Posterior cingulate gyrus (tissue), 11 donors: ENCODE measurements at regions not wholly inside any gene's neighbourhood (a gene's known extent, or its start where the extent isn't known, plus 50 kb on each side); places are given as distances from the start of the nearest gene placed in this dataset.
A peak's percentile ranks its signal among the peaks of the same experiment; 100 is the strongest.
"Not testable (repeated sequence)": the region's sequence is repeated elsewhere in the genome, so short reads cannot be mapped to it uniquely, and the experiment has no call there.

Experiments used
- DNase-seq, 10 donors: peaks; one replicate each; pipeline versions ENCODE4 v3.0.0 to v3.0.0-alpha.2; 2020 to 2021; ENCODE audit warnings: mixed read lengths in 3 of 10
- intact Hi-C: fragments of 100-400 bp; cut with DNase I; formaldehyde crosslinking; loops from one replicate; pipeline ENCODE4 v1.15.1; 2023

DNA sequence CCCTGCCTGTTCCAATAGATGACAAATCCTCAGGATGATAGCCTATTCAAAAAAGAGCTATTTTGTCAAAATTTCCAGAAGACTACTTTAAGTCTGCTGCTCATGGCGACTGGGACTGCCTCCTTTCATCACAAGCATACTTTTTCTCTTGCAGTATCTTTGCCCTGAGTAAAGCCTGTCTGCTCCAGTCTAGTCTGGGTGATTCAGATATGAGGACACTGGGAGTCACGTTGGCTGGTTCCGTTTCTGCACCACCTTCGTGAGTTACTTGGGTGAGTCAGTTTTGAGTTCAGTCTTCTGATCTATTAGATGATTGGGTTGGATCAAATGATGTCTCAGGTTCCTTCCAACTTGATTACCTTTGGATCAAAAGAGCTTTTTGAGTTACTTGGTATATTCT is 301.3 kb upstream of the STXBP6 start:
- DNase-seq: peak in 1 of 10 donors; percentile 40
- intact Hi-C loops: no loop called here

DNA sequence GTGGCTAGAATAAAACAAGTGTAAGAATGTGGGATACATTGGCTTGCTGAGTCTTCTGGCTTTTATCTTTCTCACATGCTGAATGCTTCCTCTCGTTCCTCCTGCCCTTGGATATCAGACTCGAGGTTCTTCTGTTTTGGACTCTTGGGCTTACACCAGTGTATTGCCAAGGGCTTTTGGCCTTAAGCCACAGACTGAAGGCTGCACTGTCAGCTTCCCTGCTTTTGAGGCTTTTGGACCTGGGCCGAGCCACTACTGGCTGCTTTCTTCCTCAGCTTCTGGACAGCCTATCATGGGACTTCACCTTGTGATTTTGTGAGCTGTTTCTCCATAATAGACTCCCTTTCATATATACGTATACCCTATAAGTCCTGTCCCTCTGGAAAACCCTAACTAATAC is 300.9 kb upstream of the STXBP6 start:
- intact Hi-C loops: no loop called here
- DNase-seq: peak in 1 of 10 donors; percentile 36

DNA sequence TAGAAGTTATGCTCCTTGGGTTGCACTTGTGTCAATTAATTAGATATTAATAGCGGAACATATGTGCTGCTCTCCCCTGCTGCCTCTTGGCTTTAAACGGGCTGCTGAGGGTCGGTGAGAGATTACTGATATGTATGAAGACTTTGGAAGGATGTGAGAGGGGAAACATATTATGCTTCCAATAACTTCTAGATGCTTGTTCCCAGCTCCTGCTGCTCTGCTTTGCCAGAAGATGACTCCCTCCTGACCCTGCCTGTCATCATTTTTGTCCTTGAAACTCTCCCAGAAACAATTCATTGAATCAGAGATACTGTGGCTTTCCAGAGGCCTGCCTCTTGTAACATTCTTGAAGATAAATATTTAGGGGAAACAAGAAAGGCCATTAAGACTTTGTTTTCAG is 300.1 kb upstream of the STXBP6 start:
- no peak for DNase-seq
- intact Hi-C loops: no loop called here

DNA sequence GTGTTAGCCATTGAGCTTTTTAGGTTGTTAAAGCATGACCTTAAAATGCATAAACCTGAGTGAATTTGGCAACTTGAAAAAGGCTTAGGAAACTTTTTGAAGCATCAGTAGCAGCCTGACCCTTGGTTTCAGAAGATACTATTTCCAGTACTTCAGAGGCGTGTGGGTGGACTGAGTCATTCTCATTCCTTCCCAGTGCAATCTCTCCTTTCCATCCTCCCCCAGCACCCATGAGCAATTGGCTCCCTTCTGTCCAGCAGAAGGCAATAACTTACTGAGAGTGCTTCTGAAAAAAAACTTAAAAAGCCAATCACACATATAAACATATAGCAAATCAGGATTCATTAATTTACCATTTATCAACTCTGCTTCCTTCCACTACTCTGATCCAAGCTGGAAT is 299.3 kb upstream of the STXBP6 start:
- DNase-seq: peak in 6 of 10 donors; percentile 11 to 70 (median 33)
- intact Hi-C loops: no loop called here

DNA sequence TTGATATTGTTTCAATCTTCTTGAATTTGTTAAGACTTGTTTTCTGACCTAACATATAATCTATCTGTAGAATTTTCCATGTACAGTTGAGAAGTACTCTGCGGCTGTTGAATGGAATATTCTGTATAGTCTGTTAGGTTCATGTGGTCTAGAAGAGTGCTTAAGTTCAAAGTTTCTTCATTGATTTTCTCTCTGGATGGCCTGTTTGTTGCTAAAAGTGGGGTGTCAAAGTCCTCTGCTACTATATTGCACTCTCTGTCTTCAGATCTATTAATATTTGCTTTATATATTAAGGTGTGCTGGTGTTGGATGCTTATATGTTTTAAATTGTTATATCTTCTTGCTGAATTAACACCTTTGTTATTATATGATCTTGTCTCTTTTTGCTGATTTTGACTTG is 290.9 kb upstream of the STXBP6 start:
- intact Hi-C loops: no loop called here
- no peak for DNase-seq

DNA sequence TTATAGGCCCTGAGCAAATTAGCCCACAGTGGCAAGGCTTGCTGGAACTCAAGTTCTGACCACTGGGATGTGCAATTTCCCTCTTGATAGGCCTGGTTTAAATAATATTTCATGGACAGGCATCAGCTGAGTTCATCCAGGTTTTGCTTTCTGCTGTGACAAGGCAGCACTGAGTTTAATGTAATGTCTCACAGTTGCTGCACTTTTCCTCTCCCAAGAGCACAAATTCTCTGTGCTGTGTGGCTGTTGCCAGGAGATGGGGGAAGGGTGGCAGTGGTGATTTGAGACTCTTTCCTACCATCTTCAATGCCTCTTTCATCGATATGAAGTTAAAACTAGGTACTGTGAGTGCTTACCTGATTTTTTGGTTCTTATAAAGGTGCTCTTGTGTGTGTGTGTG is 272.8 kb upstream of the STXBP6 start:
- DNase-seq: no peak
- intact Hi-C loops: no loop called here

DNA sequence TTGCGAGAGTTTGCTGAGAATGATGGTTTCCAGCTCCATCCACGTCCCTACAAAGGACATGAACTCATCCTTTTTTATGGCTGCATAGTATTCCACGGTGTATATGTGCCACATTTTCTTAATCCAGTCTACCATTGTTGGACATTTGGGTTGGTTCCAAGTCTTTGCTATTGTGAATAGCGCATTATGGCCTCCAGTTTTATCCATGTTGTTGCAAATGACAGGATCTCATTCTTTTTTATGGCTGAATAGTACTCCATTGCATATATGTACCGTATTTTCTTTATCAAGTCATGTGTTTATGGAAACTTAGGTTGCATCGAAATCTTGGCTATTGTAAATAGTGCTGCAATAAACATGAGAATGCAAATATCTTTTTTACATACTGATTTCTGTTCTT is 266.1 kb upstream of the STXBP6 start:
- intact Hi-C loops: not testable (repeated sequence)

DNA sequence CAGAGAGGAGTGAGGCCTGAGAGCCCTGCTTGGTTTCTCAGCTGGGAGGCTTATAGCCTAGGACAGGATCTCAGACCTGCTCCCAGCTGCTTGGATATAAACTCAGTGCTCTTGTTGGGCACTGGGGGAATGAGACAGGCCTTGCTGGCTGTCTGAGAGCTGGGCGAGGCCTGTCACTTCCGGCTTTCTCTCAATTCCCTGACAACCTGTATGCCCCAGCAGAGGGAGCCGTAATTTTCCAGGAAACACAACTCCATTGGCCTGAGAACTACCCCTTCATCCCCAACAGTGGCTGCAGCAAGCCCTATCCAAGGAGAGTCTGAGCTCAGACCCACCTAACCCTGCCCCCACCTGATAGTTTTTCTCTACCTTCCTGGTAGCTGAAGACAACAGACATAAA is 258.3 kb upstream of the STXBP6 start:
- intact Hi-C loops: no loop called here
- DNase-seq: no peak

More for the DNA sequence above, 266.1 kb upstream of the STXBP6 start:
- not testable (repeated sequence) for DNase-seq

DNA sequence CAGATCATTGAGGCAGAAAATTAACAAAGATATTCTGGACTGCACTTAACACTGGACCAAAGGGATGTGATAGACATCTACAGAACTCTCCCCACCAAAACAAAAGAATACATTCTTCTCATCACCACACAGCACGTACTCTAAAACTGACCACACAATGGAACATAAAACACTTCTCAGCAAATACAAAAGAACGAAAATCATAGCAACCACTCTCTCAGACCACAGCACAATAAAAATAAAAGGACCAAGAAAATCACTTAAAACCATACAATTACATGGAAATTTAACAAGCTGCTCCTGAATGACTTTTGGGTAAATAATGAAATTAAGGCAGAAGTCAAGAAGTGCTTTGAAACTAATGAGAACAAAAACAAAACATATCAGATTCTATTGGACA is 254.0 kb upstream of the STXBP6 start:
- intact Hi-C loops: no loop called here

DNA sequence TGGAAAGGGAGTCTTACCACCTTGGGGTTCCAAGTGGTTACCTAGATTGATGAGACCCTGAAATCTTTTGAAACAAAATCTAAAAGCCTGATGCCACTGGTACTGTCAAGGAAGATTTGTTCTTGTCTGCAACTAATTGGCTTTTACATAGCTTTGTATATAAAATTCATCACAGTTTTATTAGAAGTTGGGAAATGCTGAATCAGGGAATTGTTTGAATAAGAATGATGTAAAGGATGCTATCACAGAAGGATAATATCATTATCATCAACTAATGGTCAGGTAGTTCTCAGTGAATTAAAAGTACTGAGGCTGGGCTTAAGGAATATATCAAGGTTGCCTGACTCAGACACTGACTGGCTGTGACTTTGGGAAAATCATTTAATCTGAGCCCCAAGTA is 248.3 kb upstream of the STXBP6 start:
- intact Hi-C loops: no loop called here
- DNase-seq: no peak

More for the DNA sequence above, 254.0 kb upstream of the STXBP6 start:
- DNase-seq: no peak

DNA sequence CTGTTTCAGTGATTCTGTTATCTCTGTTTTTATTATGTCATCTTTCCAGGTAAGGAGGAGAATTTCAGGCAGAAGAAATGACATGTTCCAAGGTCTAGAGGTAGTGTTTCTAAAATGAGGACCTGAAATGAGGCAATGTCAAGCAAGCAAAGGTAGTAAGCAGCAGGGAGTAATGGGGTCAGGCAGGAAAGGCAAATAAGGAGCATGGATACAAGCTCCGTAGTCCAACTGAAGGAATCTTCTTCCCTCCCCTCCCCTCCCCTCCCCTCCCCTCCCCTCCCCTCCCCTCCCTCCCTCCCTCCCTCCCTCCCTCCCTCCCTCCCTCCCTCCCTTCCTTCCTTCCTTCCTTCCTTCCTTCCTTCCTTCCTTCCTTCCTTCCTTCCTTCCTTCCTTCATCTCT is 240.2 kb upstream of the STXBP6 start:
- DNase-seq, intact Hi-C loops: not testable (repeated sequence)

DNA sequence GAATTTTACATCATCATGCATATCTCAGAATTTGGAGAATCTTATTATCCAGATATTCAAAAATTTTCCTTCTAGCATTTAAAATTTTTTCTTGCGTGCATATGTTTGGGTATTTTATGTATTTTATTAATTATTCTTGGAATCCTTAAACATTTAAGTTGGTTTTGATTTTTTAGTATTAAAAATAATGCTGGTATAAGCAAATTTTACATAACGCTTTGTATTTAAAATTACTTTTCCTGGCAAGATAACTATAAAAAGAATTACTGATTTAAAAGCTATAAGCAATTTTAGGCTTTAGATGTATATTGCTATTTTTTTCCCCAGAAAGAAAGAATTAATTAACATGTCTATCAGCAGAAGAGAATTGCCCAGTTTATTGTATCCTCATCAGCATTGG is 224.6 kb upstream of the STXBP6 start:
- intact Hi-C loops: no loop called here
- no peak for DNase-seq

DNA sequence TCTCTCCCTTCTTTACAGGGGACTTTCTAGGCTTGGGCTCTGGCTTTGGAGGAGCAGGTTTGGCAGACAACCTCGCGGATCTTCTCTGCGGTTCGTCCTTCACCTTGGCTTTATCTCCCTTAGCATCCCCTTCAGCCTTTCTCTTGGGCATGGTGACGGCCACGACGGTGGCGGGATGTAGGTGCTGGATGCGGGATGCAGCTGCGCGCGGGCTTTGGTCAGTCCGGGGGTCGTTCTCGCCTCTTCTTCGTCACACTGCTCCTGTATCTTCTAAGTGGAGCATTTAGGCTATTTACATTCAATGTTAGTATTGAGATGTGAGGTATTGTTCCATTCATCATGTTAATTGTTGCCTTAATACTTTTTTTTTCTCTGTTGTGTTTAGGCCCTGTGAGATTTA is 217.2 kb upstream of the STXBP6 start:
- no peak for DNase-seq
- intact Hi-C loops: no loop called here

DNA sequence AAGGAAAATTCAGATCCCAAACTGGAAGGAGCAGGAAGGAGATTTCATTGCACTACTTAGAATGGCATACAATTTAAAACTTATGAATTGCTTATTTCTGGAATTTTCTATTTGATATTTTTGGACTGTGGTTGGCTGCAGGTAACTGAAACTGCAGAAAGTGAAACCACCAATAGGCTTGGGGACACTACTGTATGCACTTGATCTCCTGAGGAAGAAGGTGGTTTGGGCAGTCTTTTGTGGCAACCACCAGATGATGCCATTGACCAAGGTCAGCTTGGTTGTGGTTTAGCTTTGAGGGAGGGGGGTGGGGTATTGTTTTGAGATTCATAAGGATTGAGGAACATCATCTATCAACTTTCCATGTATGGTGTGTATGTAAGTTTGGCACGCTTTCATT is 209.5 kb upstream of the STXBP6 start:
- DNase-seq: no peak
- intact Hi-C loops: no loop called here

DNA sequence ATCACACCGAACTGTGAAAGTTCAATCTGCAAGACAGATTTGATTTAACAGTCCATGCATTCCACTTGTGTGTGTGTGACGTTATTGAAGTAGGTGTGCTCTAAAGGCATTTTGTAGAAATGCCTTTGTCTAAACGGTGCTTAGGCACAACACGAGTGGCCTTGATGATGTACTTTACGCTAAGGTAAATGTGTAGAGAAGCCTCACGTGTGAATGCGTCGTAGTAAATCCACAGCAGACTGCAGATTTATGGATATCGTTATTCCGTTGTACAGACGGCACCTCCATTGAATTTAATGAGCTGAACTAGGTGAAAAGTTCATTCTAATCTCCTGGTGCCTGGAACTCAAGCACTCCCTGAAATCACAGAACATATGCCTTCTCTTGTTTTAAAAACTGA is 202.8 kb upstream of the STXBP6 start:
- DNase-seq: no peak
- intact Hi-C loops: no loop called here

DNA sequence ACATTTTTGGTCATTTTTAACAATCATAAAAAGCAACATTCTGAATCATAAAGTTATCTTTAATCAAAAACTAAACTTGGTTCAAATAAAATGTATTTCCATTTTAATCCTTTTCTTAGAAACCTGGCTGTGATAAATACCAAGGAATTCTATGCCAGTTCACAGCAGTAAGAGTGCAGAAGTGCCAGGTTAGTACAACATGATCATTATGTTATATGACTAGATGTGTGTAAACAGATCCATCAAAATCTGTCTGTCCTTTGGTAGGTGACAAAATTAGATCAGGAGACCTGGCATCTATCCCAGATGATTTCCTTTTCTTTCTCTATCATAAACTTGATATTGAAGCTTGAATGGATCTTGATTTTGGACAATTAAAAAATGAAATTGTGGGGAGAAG is 200.6 kb upstream of the STXBP6 start:
- intact Hi-C loops: no loop called here

DNA sequence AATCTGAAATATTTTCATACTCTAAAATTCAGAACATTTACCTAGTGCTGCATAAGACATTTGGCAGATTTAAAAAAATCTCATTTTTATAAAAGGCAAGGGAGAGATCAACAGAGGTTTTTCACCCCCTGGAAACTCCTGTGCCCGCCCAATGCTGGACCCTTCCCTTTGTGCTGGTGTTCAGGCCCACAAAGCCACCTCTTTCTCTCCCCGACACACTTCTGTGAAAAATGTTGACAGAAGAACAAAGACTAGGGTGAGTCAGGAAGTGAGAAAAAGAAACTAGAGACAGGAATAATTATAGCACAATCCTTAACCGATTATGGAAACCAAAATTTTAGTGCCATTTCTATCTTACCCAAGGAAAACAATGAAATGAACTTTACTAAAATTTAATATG is 197.7 kb upstream of the STXBP6 start:
- no peak for DNase-seq
- intact Hi-C loops: no loop called here

More for the DNA sequence above, 200.6 kb upstream of the STXBP6 start:
- DNase-seq: no peak

DNA sequence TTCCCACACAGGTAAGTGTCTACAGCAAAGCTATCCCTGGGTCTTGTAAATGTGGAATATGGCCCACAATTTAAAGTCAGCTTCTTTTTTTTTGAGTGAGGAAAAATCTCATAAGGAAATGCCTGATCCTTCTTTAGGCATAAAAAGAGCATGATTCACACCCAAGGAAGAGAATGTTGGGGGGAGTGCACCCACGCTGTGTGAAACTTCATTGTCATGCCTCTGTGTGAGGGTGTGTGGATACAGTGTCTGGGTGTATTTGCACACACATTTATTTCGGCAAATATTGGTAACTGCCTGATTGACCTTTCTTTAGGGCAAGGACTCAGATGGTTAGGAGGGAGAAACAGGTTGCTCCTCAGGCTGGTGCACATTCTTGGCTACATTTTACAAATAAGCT is 196.8 kb upstream of the STXBP6 start:
- DNase-seq: peak in 4 of 10 donors; percentile 9 to 83 (median 70)
- intact Hi-C loops: no loop called here

DNA sequence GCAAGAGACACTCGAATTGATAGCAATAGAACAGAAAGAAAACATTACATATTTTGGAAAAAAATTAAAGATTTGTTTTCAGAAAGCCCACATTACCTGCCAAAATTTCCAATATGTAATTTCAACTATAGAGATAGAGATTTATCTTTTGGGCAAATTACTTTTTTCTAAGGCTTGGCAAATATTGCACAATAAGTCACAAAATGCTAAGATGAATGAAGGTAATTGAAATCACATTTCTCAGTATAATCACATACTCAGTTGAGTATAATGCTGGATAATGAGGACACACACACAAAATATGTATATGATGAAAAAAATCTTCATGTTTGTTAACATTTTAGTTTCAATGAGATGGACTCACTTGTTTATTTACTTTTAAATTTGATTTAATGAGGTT is 189.2 kb upstream of the STXBP6 start:
- intact Hi-C loops: no loop called here
- no peak for DNase-seq

DNA sequence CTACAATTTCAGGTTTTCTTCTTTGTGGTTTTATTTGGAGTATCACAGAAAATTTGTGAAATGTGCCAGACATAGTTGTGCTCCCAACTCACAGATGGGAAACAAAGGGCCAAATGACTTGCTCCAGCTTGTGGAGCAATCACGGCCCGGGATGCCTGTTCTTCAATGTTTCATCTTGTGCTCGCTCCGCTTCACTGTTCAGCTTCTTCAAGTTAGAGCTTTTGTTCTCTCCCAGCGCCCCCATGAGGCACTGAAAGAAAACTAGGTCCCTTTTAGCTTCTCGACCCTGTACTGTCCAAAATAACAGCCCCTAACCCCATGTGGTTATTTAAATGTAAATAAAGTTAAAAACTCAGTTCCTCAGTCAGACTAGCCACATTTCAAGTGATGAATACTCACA is 187.9 kb upstream of the STXBP6 start:
- peak in 3 of 10 donors; percentile 6 to 80 (median 38) for DNase-seq
- intact Hi-C loops: no loop called here

DNA sequence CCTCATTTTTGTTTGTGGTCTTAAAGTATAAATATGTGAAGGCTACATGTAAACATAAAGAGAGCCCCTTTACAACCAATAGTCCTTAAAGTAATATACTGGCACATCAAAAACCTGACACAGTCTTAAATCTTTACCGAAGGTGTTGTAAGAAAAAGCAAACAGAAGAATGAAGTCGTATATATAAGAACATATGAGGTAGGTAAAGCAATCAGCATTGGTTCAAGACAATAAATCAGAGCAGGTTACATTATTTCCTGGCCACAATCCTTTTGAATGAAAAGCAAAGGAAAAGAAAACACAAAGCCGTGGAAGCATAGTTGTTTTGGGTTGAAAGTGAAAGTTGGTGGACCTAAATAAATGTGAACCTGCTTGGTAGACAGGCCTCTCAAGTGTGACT is 183.7 kb upstream of the STXBP6 start:
- intact Hi-C loops: no loop called here
- DNase-seq: no peak

DNA sequence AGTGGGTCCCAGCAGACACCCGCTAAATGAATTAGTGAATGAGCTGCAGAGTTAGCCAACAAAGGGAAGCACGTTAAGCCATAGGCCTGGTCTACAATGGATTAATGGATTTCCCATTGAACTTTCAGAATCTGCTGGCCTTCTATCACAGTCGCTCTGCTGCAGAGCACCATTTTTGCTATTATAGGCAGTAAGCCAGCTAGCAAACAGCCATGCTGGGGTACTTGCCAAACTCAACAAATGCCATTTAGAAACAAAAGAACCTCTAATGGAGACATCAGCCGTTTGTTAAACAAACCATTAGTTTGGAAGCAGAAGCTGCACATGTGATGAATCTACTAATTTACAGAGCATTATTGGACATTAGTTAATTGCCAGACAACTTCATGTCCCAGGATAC is 181.1 kb upstream of the STXBP6 start:
- intact Hi-C loops: no loop called here
- DNase-seq: peak in 2 of 10 donors; percentile 11 to 28

DNA sequence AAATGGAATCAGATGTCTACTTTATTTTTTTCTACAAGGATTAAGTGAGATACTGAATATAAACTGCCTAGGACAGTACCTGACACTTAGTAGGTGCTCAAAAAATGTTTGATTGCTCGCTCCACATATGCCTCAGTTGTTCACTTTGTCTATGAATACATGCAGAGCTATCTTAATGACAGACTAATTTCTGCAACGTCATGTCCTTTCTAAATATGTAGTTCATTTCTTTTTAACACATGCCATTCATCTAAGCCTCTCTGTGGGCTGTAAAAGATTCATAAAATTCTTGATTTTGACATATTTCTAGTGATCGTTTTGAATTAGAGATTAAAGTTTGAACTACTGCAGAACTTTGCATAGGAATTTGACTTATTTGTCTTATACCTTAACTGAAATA is 176.3 kb upstream of the STXBP6 start:
- no peak for DNase-seq
- intact Hi-C loops: no loop called here

DNA sequence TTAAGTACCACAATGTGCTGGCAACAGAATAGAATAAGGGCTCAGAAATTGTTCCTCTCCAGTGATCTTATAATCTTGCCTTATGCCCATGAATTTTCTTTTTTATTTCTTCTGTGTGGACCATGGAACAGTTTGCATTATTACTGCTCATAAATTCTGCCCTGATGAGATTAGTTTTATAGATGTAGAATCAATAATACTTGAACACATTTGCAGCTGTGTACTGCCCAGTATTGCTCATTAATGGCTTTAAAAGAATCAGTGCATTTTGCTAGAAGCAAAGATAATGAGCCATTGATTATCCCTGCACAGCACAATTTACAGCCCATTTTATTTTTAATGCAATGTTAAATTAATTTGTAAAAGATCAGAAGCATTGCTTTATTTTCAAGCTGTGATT is 172.3 kb upstream of the STXBP6 start:
- intact Hi-C loops: no loop called here
- DNase-seq: no peak
